IMR-90 (cell line): ENCODE measurements at regions not wholly inside any gene's neighbourhood (a gene's known extent, or its start where the extent isn't known, plus 50 kb on each side); places are given as distances from the start of the nearest gene placed in this dataset.

ENCODE experiments used
- ATAC-seq: fragments of 200-7000 bp; cut with Tn5 transposase; 2 replicates; pipeline ENCODE4 v1.9.1; 2020; ENCODE audit warnings: low read depth, mild to moderate bottlenecking, moderate library complexity
- BruUV-seq: library from RNA; stranded (reverse); fragments of 400-500 nt; replicated peaks from 2 replicates; lab custom pipeline; 2021; lab: Mats Ljungman, UMichigan
- CTCF ChIA-PET: fragments of 300-600 bp; formaldehyde crosslinking; extraction: SDS; loops from one replicate; lab custom pipeline; 2021; ENCODE audit warnings: antibody characterized with exemption; lab: Yijun Ruan, JAX
- POLR2A ChIA-PET: fragments of 300-600 bp; sonication (Branson Sonifier 250); formaldehyde crosslinking; loops from one replicate; lab custom pipeline; 2022; ENCODE audit warnings: antibody characterized with exemption; ENCODE audit not compliant: unreplicated experiment; lab: Charles Lee
- DNase-seq: peaks from one replicate; pipeline ENCODE4 v3.0.0; 2013
- H2AFZ ChIP-seq: replicated peaks from 2 replicates; pipeline ENCODE3; 2013; ENCODE audit warnings: low read length, mild to moderate bottlenecking; ENCODE audit not compliant: poor library complexity
- H2AK5ac ChIP-seq: 2 replicates; pipeline ENCODE4 v1.6.1; 2013; ENCODE audit warnings: low read depth, low read length, inconsistent platforms
- H2AK9ac ChIP-seq: replicated peaks from 2 replicates; pipeline ENCODE3; 2013; ENCODE audit warnings: mild to moderate bottlenecking, low read depth, low read length, moderate library complexity; ENCODE audit not compliant: poor library complexity
- H2BK120ac ChIP-seq: 2 replicates; pipeline ENCODE4 v1.6.1; 2013; ENCODE audit warnings: low read depth, low read length, inconsistent platforms
- H2BK15ac ChIP-seq: 3 replicates; pipeline ENCODE4 v1.6.1; 2013; ENCODE audit warnings: low read depth, low read length, inconsistent platforms
- H2BK20ac ChIP-seq: 2 replicates; pipeline ENCODE4 v1.6.1; 2013; ENCODE audit warnings: low read depth, mild to moderate bottlenecking, inconsistent platforms, low read length, moderate library complexity
- H2BK5ac ChIP-seq: 2 replicates; pipeline ENCODE4 v1.6.1; 2013; ENCODE audit warnings: mild to moderate bottlenecking, low read depth, low read length, inconsistent platforms; ENCODE audit not compliant: poor library complexity, severe bottlenecking
- H3K14ac ChIP-seq: replicated peaks from 2 replicates; pipeline ENCODE4 v1.6.1; 2013; ENCODE audit warnings: low read depth, low read length, inconsistent platforms
- H3K18ac ChIP-seq: 2 replicates; pipeline ENCODE4 v1.6.1; 2013; ENCODE audit warnings: low read depth, low read length, control low read depth
- H3K23ac ChIP-seq: 2 replicates; pipeline ENCODE4 v1.6.1; 2013; ENCODE audit warnings: low read depth, low read length, inconsistent platforms
- H3K27ac ChIP-seq: 2 replicates; pipeline ENCODE4 v1.5.1; 2013; ENCODE audit warnings: mild to moderate bottlenecking, control low read depth, low read length; ENCODE audit not compliant: insufficient read depth
- H3K27me3 ChIP-seq: 2 replicates; pipeline ENCODE4 v1.6.1; 2013; ENCODE audit warnings: low read length; ENCODE audit not compliant: control insufficient read depth, insufficient read depth
- H3K36me3 ChIP-seq: 2 replicates; pipeline ENCODE4 v1.6.1; 2013; ENCODE audit warnings: low read length, mixed read lengths; ENCODE audit not compliant: control insufficient read depth, insufficient read depth
- H3K4ac ChIP-seq: 2 replicates; pipeline ENCODE4 v1.6.1; 2013; ENCODE audit warnings: low read depth, low read length, inconsistent platforms
- H3K4me1 ChIP-seq: 2 replicates; pipeline ENCODE4 v1.6.1; 2013; ENCODE audit warnings: low read length, mixed read lengths; ENCODE audit not compliant: control insufficient read depth, insufficient read depth
- H3K4me2 ChIP-seq: 2 replicates; pipeline ENCODE4 v1.6.1; 2013; ENCODE audit warnings: low read depth, mild to moderate bottlenecking, control low read depth, low read length, moderate library complexity
- H3K4me3 ChIP-seq: 2 replicates; pipeline ENCODE4 v1.5.1; 2013; ENCODE audit warnings: low read depth, mild to moderate bottlenecking, control low read depth, low read length, moderate library complexity; ENCODE audit not compliant: insufficient read depth
- H3K56ac ChIP-seq: 2 replicates; pipeline ENCODE4 v1.6.1; 2013; ENCODE audit warnings: low read length, inconsistent platforms; ENCODE audit not compliant: insufficient read depth; ENCODE audit errors: extremely low read depth
- H3K79me1 ChIP-seq, 2 experiments: 2 replicates each; pipeline ENCODE4 v1.6.1; 2013; ENCODE audit warnings: low read length in 2 of 2, inconsistent platforms in 1 of 2, low read depth in 1 of 2
- H3K9ac ChIP-seq: 2 replicates; pipeline ENCODE4 v1.6.1; 2013; ENCODE audit warnings: low read depth, low read length, control low read depth
- H3K9me1 ChIP-seq: 2 replicates; pipeline ENCODE4 v1.6.1; 2013; ENCODE audit warnings: low read length, inconsistent platforms; ENCODE audit not compliant: insufficient read depth
- H3K9me3 ChIP-seq: 2 replicates; pipeline ENCODE4 v1.6.1; 2013; ENCODE audit warnings: low read length; ENCODE audit not compliant: control insufficient read depth, insufficient read depth
- H4K20me1 ChIP-seq: 2 replicates; pipeline ENCODE4 v1.6.1; 2013; ENCODE audit warnings: low read length, inconsistent platforms; ENCODE audit not compliant: insufficient read depth
- H4K5ac ChIP-seq: 2 replicates; pipeline ENCODE4 v1.6.1; 2013; ENCODE audit warnings: mild to moderate bottlenecking, low read depth, low read length, control low read depth
- H4K8ac ChIP-seq, 2 experiments: 2 replicates each; pipeline ENCODE4 v1.6.1; 2013; ENCODE audit warnings: low read depth in 2 of 2, low read length in 2 of 2, control low read depth in 1 of 2, inconsistent platforms in 1 of 2
- H4K91ac ChIP-seq: 2 replicates; pipeline ENCODE4 v1.6.1; 2013; ENCODE audit warnings: low read depth, low read length, inconsistent platforms; ENCODE audit not compliant: insufficient read depth
- BHLHE40 ChIP-seq: fragments of 150-350 bp; IDR thresholded peaks from 2 replicates; pipeline ENCODE4 v1.6.1; 2016; ENCODE audit warnings: mild to moderate bottlenecking, low read depth, low read length
- CEBPB ChIP-seq: IDR thresholded peaks from 2 replicates; pipeline ENCODE4 v1.6.1; 2012; ENCODE audit warnings: low read depth, low read length, improper control_type of control experiment
- CHD1 ChIP-seq: IDR thresholded peaks from 2 replicates; pipeline ENCODE4 v1.6.1; 2012; ENCODE audit warnings: low read depth, low read length, improper control_type of control experiment
- CTCF ChIP-seq: conservative IDR thresholded peaks from 2 replicates; pipeline ENCODE4 v1.5.1; 2012; ENCODE audit warnings: mild to moderate bottlenecking, low read depth, low read length, improper control_type of control experiment
- FOS ChIP-seq: fragments of 150-350 bp; IDR thresholded peaks from 2 replicates; pipeline ENCODE4 v1.6.1; 2016; ENCODE audit warnings: low read depth, low read length
- MAFK ChIP-seq: IDR thresholded peaks from 2 replicates; pipeline ENCODE4 v1.6.1; 2012; ENCODE audit warnings: low read depth, low read length, improper control_type of control experiment
- MAZ ChIP-seq: IDR thresholded peaks from 2 replicates; pipeline ENCODE4 v1.6.1; 2012; ENCODE audit warnings: low read depth, mild to moderate bottlenecking, low read length, improper control_type of control experiment, moderate library complexity, borderline replicate concordance
- MXI1 ChIP-seq: IDR thresholded peaks from 2 replicates; pipeline ENCODE4 v1.6.1; 2012; ENCODE audit warnings: low read depth, mild to moderate bottlenecking, low read length, moderate library complexity, borderline replicate concordance
- NFE2L2 ChIP-seq: fragments of 150-350 bp; IDR thresholded peaks from 2 replicates; pipeline ENCODE4 v1.6.1; 2016; ENCODE audit warnings: low read depth, mild to moderate bottlenecking, low read length
- POLR2A ChIP-seq: IDR thresholded peaks from 2 replicates; pipeline ENCODE4 v1.6.1; 2012; ENCODE audit warnings: mild to moderate bottlenecking, low read depth, low read length
- RAD21 ChIP-seq: IDR thresholded peaks from 2 replicates; pipeline ENCODE4 v1.6.1; 2012; ENCODE audit warnings: low read length, improper control_type of control experiment
- RCOR1 ChIP-seq: IDR thresholded peaks from 2 replicates; pipeline ENCODE4 v1.6.1; 2012; ENCODE audit warnings: mild to moderate bottlenecking, low read length, improper control_type of control experiment; ENCODE audit not compliant: insufficient replicate concordance
- RFX5 ChIP-seq: IDR thresholded peaks from 2 replicates; pipeline ENCODE4 v1.8.0; 2012; ENCODE audit warnings: low read depth, mild to moderate bottlenecking, low read length, moderate library complexity
- SMC3 ChIP-seq: fragments of 150-350 bp; IDR thresholded peaks from 2 replicates; pipeline ENCODE4 v1.6.1; 2016; ENCODE audit warnings: low read depth, mild to moderate bottlenecking, antibody characterized with exemption, low read length, moderate library complexity
- WGBS, 2 experiments: methylation state at CpG; one replicate each; pipeline versions ENCODE4 v1.1.5 to v1.1.7; 2013; ENCODE audit warnings: missing lambda C conversion rate in 2 of 2; ENCODE audit not compliant: insufficient read length in 1 of 2; ENCODE audit errors: extremely low coverage in 2 of 2; 5-methylcytosine and 5-hydroxymethylcytosine counted together
- dilution Hi-C: fragments of 300-500 bp; cut with HindIII; formaldehyde crosslinking; loops from one replicate; pipeline ENCODE4 v1.14.3; 2018; ENCODE audit warnings: low sequenced_read_pairs; ENCODE audit not compliant: unreplicated experiment
- in situ Hi-C: fragments of 300-500 bp; cut with MboI; formaldehyde crosslinking; loops from 3 replicates; pipeline ENCODE4 v1.14.3; 2019; ENCODE audit warnings: low sequenced_read_pairs, inconsistent platforms, mixed read lengths
- intact Hi-C: fragments of 100-400 bp; cut with micrococcal nuclease; formaldehyde crosslinking; loops from 2 replicates; pipeline ENCODE4 v1.10.0; 2022
- TF ChIP-seq, protein P1 (sequence below): fragments of 150-350 bp; IDR thresholded peaks from 2 replicates; pipeline ENCODE4 v1.6.1; 2017; ENCODE audit warnings: mild to moderate bottlenecking, antibody characterized with exemption, low read length, low read depth
- TF ChIP-seq, protein P2 (sequence below): fragments of 150-350 bp; IDR thresholded peaks from 2 replicates; pipeline ENCODE4 v1.6.1; 2016; ENCODE audit warnings: low read depth, mild to moderate bottlenecking, low read length, moderate library complexity, borderline replicate concordance

DNA sequence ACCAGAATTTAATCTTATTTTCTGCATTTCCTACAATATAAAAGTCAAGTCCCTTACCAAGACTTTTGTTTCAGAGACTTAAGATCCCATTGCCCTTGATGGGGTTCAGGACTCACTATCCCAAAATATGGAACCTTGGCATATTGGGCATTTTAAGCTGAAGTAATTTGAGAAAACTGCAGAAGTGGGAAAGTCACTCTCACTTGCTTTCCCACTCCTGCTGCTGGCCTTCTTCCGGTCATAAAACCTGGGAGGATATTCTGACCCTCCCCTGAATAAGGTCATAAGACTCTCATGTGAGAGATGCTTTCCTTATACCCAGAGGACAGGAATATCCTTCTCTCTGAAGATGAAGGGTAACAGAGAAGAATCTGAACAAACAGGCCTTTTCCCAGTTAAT, 92.8 kb upstream of the IFNGR1 start:
- Histone ChIP-seq H2AFZ (no peak overlapping the region), H3K27me3 (no peaks in the 10 kb centered on the region), H2BK15ac (no peak overlapping the region), H2AK9ac (no peak overlapping the region), H3K4me3 (no peak overlapping the region), H3K4ac (no peak overlapping the region), H3K14ac (no peak overlapping the region), H4K20me1 (no peaks in the 10 kb centered on the region), H2BK5ac (no peak overlapping the region), H3K23ac (no peak overlapping the region), H2AK5ac (no peak overlapping the region), H3K79me1 (no peaks in the 10 kb centered on the region), H3K18ac (no peak overlapping the region), H4K5ac (no peak overlapping the region), H3K4me1 (no peaks in the 10 kb centered on the region), H2BK120ac (no peak overlapping the region), H3K9ac (no peak overlapping the region), H3K9me3 (no peaks in the 10 kb centered on the region), H3K56ac (no peak overlapping the region), H4K91ac (no peak overlapping the region), H3K4me2 (no peak overlapping the region), H3K36me3 (no peaks in the 10 kb centered on the region), H2BK20ac (no peak overlapping the region), H3K9me1 (no peaks in the 10 kb centered on the region), H3K27ac (no peak overlapping the region), H4K8ac (no peak overlapping the region)
- ATAC-seq = no peak
- TF ChIP-seq, protein P1, sequence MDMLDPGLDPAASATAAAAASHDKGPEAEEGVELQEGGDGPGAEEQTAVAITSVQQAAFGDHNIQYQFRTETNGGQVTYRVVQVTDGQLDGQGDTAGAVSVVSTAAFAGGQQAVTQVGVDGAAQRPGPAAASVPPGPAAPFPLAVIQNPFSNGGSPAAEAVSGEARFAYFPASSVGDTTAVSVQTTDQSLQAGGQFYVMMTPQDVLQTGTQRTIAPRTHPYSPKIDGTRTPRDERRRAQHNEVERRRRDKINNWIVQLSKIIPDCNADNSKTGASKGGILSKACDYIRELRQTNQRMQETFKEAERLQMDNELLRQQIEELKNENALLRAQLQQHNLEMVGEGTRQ = no peak
- TF ChIP-seq, protein P2, sequence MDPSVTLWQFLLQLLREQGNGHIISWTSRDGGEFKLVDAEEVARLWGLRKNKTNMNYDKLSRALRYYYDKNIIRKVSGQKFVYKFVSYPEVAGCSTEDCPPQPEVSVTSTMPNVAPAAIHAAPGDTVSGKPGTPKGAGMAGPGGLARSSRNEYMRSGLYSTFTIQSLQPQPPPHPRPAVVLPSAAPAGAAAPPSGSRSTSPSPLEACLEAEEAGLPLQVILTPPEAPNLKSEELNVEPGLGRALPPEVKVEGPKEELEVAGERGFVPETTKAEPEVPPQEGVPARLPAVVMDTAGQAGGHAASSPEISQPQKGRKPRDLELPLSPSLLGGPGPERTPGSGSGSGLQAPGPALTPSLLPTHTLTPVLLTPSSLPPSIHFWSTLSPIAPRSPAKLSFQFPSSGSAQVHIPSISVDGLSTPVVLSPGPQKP = no peak
- TF ChIP-seq SMC3 (no peak), RAD21 (no peak), RCOR1 (no peak), POLR2A (no peak), CEBPB (no peak), NFE2L2 (no peak), MXI1 (no peak), FOS (no peak), RFX5 (no peak), MAZ (no peak), BHLHE40 (no peak), CHD1 (no peak), MAFK (no peak), CTCF (no peak)
- intact Hi-C loops = loop anchor here (5.0 kb wide), 2 partner anchors 235 to 465 kb away; no protein-coding TSS in a partner anchor
- DNase-seq = no peak
- ChIA-PET CTCF (no interaction called here), POLR2A (no interaction called here)
- in situ Hi-C loops = no loop called here
- BruUV-seq = no TSS peak
- dilution Hi-C loops = no loop called here
- WGBS, 2 experiments = no CpG with 5 or more reads among the region's 1 CpG
